ENCODE measurements at regions not wholly inside any gene's neighbourhood (a gene's known extent, or its start where the extent isn't known, plus 50 kb on each side); places are given as distances from the start of the nearest gene placed in this dataset.

DNA sequence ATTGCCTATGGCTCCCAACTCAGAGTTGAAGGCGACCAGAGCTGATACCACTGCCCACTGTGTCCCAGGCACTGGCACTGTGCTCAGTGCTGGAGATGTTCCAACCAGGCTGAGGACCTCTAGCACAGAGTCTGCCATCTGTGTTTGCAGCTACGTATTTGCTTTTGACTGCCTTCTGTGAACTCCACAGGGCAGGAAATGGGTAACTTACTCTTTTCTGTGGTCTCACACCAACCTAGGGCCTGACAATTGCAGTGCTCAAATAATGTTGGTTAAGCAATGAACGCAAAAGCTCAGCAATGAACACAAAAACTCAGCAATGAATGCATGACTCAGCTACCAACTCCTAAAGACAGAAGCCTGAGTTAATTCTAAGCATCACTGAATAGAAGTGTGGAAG is 202.8 kb downstream of the NUAK1 start:
- Histone ChIP-seq H3K27me3 (no peaks in the 10 kb centered on the region), H3K36me3 (no peaks in the 10 kb centered on the region), H3K9me3 (no peaks in the 10 kb centered on the region), H3K4me3 (ENCODE audit: low read depth in 1 of 2, low read length in 1 of 2) (no peak overlapping the region), H3K27ac (no peak overlapping the region), H3K4me1 (ENCODE audit: control insufficient read depth in 1 of 2, insufficient read depth in 1 of 2, low read depth in 1 of 2, low read length in 1 of 2) (no peaks in the 10 kb centered on the region)
- TF ChIP-seq CTCF (IDR thresholded peaks at IDR 0.05) = no peak

- Histone ChIP-seq H3K9me3 (no peaks in the 10 kb centered on the region), H3K27ac (no peak overlapping the region), H3K4me3 (ENCODE audit: low read depth in 1 of 2, low read length in 1 of 2) (no peak overlapping the region), H3K27me3 (no peaks in the 10 kb centered on the region), H3K4me1 (ENCODE audit: control insufficient read depth in 1 of 2, insufficient read depth in 1 of 2, low read depth in 1 of 2, low read length in 1 of 2) (no peaks in the 10 kb centered on the region), H3K36me3 (no peaks in the 10 kb centered on the region)
- no peak for TF ChIP-seq CTCF (IDR thresholded peaks at IDR 0.05)
These were observed 202.3 kb downstream of the NUAK1 start for GRCh38 chr12:105936496-105936895.

DNA sequence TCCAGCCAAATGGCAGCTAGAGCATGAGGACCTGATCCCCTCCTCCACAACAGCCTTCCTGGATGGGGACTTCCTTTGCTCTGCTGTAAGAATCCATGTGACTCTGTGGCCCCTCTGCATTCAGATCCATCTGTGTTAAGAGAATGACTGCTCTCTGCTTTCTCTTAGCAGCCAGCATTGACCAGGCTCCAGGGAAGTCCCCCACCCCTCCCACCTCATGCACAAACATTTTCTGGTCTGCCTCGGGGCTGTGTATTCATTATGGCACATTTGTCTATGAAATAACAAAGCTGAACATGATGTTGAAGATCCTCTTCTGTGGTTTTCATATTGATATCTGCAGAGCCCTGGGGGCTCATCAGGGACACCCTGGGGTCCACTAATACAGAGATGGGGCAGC is 201.7 kb downstream of the NUAK1 start:
- H3K4me1 ChIP-seq (ENCODE audit: control insufficient read depth in 1 of 2, insufficient read depth in 1 of 2, low read depth in 1 of 2, low read length in 1 of 2) = no peaks in the 10 kb centered on the region
- TF ChIP-seq CTCF (IDR thresholded peaks at IDR 0.05) = no peak
- H3K27ac ChIP-seq = no peak overlapping the region
- no peaks in the 10 kb centered on the region for H3K36me3 ChIP-seq
- no peaks in the 10 kb centered on the region for H3K9me3 ChIP-seq
- no peak overlapping the region for H3K4me3 ChIP-seq (ENCODE audit: low read depth in 1 of 2, low read length in 1 of 2)
- H3K27me3 ChIP-seq = no peaks in the 10 kb centered on the region

- TF ChIP-seq CTCF (IDR thresholded peaks at IDR 0.05) = no peak
- Histone ChIP-seq H3K27me3 (no peaks in the 10 kb centered on the region), H3K4me3 (ENCODE audit: low read depth in 1 of 2, low read length in 1 of 2) (no peak overlapping the region), H3K27ac (no peak overlapping the region), H3K36me3 (no peaks in the 10 kb centered on the region), H3K4me1 (ENCODE audit: control insufficient read depth in 1 of 2, insufficient read depth in 1 of 2, low read depth in 1 of 2, low read length in 1 of 2) (no peaks in the 10 kb centered on the region), H3K9me3 (no peaks in the 10 kb centered on the region)
These were observed 199.5 kb downstream of the NUAK1 start for GRCh38 chr12:105939181-105939721.

DNA sequence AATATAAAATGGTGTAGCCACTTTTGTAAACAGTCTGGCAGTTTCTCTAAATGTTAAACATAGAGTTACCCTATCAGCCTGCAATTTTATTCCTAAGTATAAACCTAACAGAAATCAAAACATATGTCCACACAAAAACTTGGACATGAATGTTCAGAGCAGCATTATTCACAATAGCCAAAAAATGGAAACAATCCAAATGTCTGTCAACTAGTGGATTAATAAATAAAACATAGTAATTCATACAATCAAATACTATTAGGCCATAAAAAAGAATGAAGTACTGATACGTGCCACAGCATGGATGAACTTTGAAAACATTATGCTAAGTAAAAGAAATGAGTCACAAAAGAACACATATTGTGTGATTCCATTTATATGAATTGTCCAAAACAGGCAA is 196.5 kb downstream of the NUAK1 start:
- H3K4me1 ChIP-seq (ENCODE audit: control insufficient read depth in 1 of 2, insufficient read depth in 1 of 2, low read depth in 1 of 2, low read length in 1 of 2) = no peaks in the 10 kb centered on the region
- no peak overlapping the region for H3K4me3 ChIP-seq (ENCODE audit: low read depth in 1 of 2, low read length in 1 of 2)
- H3K27me3 ChIP-seq = no peaks in the 10 kb centered on the region
- no peak for TF ChIP-seq CTCF (IDR thresholded peaks at IDR 0.05)
- no peaks in the 10 kb centered on the region for H3K9me3 ChIP-seq
- H3K36me3 ChIP-seq = no peaks in the 10 kb centered on the region
- no peak overlapping the region for H3K27ac ChIP-seq

GRCh38 chr12:105943525-105943924 is 195.2 kb downstream of the NUAK1 start:
- no peak for TF ChIP-seq CTCF (IDR thresholded peaks at IDR 0.05)
- Histone ChIP-seq H3K27ac (no peak overlapping the region), H3K4me3 (ENCODE audit: low read depth in 1 of 2, low read length in 1 of 2) (no peak overlapping the region), H3K4me1 (ENCODE audit: control insufficient read depth in 1 of 2, insufficient read depth in 1 of 2, low read depth in 1 of 2, low read length in 1 of 2) (no peaks in the 10 kb centered on the region), H3K36me3 (no peaks in the 10 kb centered on the region), H3K27me3 (no peaks in the 10 kb centered on the region), H3K9me3 (no peaks in the 10 kb centered on the region)

Measured in neutrophil (primary cell).